HPDE6-E6E7 (cell line): ENCODE measurements at regions not wholly inside any gene's neighbourhood (a gene's known extent, or its start where the extent isn't known, plus 50 kb on each side); places are given as distances from the start of the nearest gene placed in this dataset.
"Not testable (repeated sequence)": the region's sequence is repeated elsewhere in the genome, so short reads cannot be mapped to it uniquely, and the experiment has no call there.

Experiments used
- DNase-seq: peaks from one replicate; pipeline ENCODE4 v3.0.0; 2011; ENCODE audit warnings: missing footprints; ENCODE audit errors: extremely low spot score

- DNase-seq: no peak
Observed at GRCh38 chr3:187850258-187850921, 105.1 kb upstream of the BCL6 start.

- DNase-seq: no peak
Observed at GRCh38 chr3:187852842-187853730, 107.8 kb upstream of the BCL6 start.

- DNase-seq: no peak
Observed at GRCh38 chr3:187855131-187855530, 109.9 kb upstream of the BCL6 start.

GRCh38 chr3:187856555-187856954, 111.3 kb upstream of the BCL6 start:
- DNase-seq: no peak

GRCh38 chr3:187858041-187858440, 112.8 kb upstream of the BCL6 start:
- DNase-seq: no peak

- DNase-seq: no peak
Observed at GRCh38 chr3:187858711-187859110, 113.4 kb upstream of the BCL6 start.

- not testable (repeated sequence) for DNase-seq
Observed at GRCh38 chr3:187862701-187863277, 117.5 kb upstream of the BCL6 start.

GRCh38 chr3:187870360-187871203, 125.3 kb upstream of the BCL6 start:
- no peak for DNase-seq

GRCh38 chr3:187871204-187871591, 125.9 kb upstream of the BCL6 start:
- DNase-seq: no peak

GRCh38 chr3:187871848-187872247, 126.6 kb upstream of the BCL6 start:
- no peak for DNase-seq

GRCh38 chr3:187873843-187874242, 128.6 kb upstream of the BCL6 start:
- DNase-seq: no peak

GRCh38 chr3:187875863-187876262, 130.6 kb upstream of the BCL6 start:
- no peak for DNase-seq

- peak; percentile 12 for DNase-seq
Observed at GRCh38 chr3:187878772-187879518, 133.7 kb upstream of the BCL6 start.

GRCh38 chr3:187880441-187880840, 135.2 kb upstream of the BCL6 start:
- DNase-seq: no peak

GRCh38 chr3:187880851-187881250, 135.6 kb upstream of the BCL6 start:
- DNase-seq: no peak

- DNase-seq: no peak
Observed at GRCh38 chr3:187888701-187889100, 143.4 kb upstream of the BCL6 start.

- no peak for DNase-seq
Observed at GRCh38 chr3:187889106-187889505, 143.8 kb upstream of the BCL6 start.

GRCh38 chr3:187889601-187890404, 144.5 kb upstream of the BCL6 start:
- no peak for DNase-seq

- DNase-seq: not testable (repeated sequence)
Observed at GRCh38 chr3:187890405-187890752, 145.1 kb upstream of the BCL6 start.

- no peak for DNase-seq
Observed at GRCh38 chr3:187896646-187897045, 151.4 kb upstream of the BCL6 start.
